Limb (tissue), 2 donors: ENCODE measurements at regions not wholly inside any gene's neighbourhood (a gene's known extent, or its start where the extent isn't known, plus 50 kb on each side); places are given as distances from the start of the nearest gene placed in this dataset.

ENCODE experiments used
- DNase-seq, 2 donors: peaks; one replicate each; pipeline ENCODE4 v3.0.0-alpha.2; 2016; ENCODE audit errors: extremely low spot score in 2 of 2

DNA sequence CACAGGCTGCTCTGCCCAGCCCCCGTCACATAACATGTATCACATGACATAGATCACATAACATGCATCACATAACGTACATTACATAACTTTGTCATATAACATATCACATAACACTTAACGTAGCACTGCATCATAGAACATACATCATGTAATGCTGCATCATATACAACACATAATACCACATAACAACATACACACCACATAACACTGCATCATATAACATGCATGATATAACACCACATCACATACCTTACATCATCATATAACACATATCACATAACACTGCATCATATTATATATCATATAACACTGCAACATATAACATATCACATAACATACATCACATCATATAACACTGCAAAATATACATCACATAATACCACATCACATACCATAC lies 83.8 kb downstream of the AXIN2 start:
- DNase-seq: no peak

DNA sequence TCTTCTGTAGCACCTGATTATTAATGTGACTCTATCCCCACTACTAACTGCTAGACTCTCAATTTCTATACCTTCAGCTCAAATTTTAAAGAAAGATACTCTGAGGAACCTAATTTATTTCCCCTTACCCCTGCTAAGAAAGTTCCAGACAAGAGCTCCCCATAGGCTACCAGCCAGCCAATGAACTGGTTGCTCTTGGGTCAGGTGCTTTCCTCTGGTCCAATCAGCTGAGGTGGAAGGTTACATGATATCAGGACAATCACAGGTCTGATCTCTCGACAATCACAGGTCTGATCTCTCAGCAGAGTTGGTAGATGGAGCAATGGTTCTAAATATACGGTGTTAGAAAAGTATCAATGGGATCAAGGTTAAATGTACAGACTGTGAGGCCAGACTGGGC lies 86.8 kb downstream of the AXIN2 start:
- no peak for DNase-seq

DNA sequence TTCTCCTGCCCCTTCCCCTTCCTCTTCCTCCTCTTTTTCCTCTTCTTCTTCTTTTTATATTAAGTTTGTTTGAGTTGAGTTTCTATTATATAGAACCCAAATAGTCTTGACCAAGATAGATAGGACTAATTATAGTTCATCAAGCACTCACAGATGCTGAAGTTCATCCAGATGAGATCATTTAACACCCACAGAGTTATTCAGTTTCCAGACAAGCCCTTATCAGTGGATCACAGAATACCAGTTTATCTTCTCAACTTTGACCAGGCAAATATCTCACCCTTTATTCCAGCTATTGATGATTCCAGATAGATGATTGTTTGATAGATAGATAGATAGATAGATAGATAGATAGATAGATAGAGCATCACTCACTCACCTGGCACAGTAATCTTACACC lies 87.5 kb downstream of the AXIN2 start:
- no peak for DNase-seq

DNA sequence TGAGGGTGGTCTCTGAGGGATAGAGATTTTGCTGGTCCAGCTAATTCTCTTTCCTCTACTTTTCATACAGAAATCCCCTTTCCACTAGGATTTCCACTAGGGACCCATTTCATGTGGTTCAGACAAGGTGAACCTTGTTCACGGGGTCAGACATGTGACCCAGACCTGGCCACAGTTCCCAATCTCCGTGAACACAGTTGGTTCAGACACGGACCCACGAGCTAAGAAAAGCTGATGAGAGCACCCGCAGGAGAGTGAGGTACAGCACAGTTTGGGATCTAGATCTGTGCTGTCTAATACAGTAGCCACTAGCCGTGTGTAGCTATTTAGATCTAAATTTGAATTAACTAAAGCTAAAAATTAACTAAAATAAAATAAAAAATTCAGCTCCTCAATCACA lies 88.1 kb downstream of the AXIN2 start:
- no peak for DNase-seq

DNA sequence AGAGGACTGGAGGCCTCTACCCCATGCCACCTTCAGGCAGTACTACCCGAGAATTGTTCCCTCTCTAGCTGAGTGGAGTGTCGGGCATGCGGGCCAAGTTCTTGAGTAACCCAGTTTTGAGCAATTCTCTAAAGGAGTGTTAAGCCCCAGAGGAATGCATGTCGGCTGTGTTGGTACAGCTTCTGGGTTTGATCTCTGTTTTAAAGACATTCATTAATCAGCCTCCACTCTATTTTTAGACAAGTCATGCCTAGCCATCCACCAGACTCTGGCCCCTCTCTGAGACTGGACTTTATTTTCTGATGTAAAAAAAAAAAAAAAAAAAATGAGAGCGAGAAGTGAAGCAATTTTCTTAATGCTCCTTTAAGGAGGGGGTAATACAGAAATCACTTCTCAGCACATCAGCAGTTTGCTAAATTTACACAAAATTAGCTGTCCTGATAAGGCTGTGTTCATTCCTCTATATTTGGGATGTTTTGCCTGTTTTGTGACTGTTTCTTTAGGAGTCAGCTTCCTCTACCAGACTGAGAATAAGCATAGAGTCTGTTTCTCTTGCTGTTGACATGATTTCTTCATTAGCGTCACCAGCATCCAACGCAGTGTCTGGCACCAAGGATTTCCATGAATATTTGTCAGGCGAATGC lies 88.7 kb downstream of the AXIN2 start:
- DNase-seq: no peak

DNA sequence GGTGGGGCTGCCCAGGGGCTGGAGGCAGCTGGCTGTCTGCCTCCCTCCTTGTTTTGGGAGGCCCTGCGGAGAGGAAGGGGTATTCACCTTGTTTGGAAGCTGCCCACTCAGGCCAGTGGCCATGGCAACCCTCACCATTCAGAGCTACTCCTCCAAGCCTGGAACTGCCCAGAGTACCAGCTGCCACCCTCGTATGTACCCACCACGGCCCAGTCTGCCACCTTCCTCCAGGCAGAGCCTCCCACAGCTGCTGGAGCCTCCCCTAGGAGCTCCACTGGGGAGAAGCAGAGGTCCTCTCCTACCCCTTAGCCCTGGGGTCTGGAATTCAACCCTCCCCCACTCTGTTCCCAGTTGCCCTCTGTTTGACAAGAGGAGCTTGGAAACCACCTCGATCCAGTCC lies 90.7 kb downstream of the AXIN2 start:
- no peak for DNase-seq

DNA sequence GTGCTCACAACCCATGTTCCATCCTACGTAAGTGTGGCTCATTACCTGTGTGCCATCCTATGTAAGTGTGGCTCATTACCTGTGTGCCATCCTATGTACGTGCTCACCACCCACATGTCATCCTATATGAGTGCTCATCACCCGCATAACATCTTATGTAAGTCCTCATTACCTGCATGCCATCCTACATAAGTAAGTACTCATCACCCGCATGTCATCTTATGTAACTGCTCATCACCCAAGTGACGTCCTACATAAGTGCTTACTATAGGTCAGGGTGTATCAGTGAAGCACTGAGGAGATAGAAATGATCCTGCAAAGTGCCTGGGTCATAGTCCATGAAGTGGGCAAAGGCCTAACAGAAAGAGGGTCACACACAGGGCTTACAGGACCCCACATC lies 93.1 kb downstream of the AXIN2 start:
- DNase-seq: no peak

DNA sequence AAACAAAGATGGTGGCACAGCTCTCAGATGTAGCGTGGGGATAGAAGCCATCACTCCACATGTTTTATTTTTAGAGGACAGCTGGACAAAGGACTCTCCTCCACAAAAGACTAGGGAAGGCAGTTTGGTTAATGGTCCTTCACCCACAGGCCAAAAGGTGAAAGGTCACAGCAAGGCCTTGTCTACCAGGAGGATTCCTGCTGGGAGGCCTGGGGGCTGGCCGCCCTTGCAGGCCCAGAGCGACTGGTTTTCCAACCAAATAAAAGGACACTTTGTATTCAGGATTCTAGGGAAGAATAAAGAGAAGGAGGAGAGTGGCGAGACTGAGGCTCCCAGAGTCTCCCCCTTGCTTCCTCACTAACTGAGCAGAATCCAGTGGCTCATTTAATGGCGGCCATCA lies 94.3 kb downstream of the AXIN2 start:
- DNase-seq: no peak

DNA sequence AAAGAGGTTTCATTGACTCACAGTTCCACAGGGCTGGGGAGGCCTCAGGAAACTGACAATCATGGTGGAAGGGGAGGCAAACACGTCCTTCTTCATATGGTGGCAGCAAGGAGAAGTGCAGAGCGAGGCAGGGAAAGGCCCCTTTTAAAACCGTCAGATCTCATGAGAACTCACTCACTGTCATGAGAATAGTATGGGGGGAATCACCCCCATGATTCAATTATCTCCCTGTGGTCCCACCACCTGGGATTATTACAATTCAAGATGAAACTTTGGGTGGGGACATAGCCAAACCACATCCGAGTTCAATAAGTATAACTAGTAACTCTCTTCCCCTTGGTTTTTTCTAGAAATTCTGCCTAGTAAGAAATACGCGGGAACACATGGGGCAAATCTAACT lies 94.9 kb downstream of the AXIN2 start:
- no peak for DNase-seq

DNA sequence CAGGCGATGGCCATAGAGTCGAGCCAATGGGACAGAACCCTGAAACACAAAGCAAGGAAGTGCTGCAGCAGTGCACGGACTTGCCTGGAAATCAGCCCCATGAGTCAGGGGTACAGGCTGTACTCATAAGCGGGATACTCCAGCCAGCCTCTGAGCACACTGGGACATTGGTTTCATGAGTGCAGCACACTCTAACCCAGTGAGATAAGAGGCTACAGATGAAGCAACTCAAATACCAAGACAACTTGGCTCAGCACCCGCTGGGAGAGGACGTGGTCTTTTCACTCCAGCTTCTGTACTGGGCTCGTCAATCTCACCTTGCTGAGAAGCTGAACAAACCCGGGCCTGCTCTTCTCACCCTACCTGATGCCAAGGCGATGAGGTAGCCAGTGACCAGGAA lies 98.2 kb downstream of the AXIN2 start:
- DNase-seq: no peak

DNA sequence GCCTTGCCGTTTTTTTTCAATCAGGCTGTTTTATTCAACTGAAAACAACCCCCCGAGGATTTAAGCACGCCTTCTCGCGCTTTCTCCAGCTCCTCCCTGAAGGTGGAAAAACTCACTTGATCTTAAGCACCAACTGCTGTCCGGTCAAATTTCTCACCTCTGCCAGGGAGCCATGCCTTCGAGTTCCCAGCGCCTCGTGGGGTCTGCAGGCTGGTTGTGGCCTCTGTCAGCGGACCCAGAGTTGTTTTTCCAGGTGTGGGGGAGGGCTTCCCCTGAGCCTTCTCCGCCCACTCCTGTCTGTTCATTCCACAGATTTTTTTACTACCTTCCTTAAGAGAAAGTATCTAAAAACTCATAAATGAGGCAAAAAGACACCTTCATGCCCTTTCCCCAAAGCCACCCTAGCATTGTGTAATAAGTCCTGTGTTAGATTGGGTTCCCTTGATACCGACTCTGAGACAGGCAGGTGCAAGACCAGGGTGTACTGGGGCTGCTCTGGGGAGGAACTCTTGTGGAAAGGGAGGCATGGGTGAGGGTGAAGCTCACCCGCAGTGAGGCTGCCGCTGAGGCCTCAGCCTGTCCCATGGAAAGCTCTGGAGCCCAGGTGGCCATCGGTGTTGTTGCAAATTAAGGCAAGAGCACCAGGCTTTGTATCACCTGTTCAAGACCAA lies 101.6 kb downstream of the AXIN2 start:
- no peak for DNase-seq

DNA sequence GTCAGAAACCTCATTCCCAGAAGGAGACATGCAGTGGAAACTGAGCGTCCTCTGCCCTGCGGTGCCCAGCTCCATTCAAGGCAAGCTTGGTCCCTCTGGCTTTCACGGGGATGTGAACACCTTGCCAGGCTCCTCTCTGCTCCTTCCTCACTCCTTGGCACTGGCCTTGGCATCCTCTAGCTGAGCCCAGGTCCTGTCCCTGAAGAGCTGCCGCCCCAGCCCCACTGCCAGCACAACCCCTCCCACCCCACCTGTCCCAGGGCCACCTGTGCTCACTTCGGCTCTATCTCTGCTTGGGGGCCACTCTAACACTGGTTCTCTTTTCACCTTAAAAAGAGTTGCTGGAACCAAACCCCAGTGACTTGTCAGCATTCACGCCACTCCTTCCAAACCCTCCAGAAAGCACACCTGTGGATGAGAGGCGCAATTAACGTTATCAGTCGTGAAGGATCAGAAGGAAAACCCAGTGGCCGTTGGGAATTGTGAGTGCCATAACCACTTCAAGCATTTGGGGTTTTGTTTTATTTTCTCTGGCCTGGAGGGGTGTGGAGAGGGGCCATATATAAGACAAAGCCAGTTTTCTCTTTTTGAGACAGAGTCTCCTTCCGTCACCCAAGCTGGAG lies 103.7 kb downstream of the AXIN2 start:
- no peak for DNase-seq

DNA sequence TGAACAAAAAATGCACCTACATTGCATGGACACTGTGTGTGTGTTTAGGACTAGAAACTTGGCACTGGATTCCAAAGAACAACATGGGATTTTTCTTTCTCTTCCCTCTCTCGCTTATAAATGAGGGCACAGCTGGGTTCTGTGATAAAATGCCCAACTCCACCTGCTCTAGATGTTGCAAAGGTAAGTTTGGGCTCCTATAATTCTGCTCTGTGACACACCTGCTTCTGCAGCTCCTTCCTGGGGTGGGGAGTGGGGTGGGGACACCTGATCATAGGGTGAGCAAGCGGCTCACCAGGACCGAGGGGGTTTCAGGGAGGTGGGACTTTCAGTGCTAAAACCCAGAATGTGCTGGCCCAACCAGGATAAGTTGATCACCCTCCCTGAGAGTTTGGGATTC lies 104.3 kb downstream of the AXIN2 start:
- DNase-seq: no peak

DNA sequence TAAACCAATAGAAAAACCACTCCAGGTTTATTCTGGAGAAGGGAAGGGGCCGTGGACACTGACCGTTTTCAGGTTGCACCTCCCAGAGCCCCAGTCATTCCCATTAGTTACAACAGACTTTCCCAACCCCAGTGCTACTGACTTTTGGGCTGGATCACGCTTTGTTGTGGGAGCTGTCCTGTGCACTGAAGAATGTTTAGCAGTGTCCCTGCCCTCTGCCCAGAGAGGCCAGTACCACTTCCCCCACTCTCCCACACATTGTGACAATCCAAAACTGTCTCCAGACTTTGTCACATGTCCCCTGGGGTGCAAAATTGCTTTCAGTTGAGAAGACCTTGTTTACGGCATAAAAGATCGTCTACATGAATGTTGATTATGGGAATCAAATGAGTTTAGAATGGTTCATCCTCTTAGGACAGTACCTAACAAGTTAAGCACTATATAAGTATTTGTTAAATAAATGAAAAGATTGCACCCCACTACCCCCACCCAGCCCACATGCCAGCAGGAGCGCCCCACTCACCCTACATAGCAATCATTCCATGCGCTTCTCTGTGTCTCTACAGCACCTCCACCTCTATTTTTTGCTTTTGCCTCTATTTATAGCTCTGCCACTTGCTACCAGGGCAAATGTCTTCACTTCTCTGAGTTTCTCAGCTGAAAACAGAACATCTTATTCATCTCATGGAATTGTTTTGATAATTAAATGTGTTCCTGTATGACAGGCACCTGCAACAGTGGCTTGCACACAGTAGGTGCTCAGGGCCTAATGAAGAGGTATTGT lies 104.9 kb downstream of the AXIN2 start:
- no peak for DNase-seq

DNA sequence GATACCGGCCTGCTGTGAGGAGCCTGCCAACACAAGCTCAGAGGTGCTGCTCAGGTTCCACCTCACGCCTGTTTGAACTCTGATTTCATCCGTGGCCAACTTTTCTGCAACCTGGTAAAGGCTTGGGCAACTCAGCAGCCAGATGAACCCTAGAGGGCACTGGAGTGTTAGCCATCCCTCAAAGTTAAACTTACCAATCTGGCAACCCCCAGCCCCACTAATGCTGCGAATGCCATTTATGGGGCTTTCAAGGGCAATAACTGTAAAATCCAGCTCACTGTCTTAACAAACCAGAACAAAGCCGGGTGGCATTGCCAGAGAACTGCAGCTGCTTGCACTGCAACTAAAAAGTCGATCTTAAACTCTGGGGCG lies 105.5 kb downstream of the AXIN2 start:
- peak; percentile 43 to 49 for DNase-seq

DNA sequence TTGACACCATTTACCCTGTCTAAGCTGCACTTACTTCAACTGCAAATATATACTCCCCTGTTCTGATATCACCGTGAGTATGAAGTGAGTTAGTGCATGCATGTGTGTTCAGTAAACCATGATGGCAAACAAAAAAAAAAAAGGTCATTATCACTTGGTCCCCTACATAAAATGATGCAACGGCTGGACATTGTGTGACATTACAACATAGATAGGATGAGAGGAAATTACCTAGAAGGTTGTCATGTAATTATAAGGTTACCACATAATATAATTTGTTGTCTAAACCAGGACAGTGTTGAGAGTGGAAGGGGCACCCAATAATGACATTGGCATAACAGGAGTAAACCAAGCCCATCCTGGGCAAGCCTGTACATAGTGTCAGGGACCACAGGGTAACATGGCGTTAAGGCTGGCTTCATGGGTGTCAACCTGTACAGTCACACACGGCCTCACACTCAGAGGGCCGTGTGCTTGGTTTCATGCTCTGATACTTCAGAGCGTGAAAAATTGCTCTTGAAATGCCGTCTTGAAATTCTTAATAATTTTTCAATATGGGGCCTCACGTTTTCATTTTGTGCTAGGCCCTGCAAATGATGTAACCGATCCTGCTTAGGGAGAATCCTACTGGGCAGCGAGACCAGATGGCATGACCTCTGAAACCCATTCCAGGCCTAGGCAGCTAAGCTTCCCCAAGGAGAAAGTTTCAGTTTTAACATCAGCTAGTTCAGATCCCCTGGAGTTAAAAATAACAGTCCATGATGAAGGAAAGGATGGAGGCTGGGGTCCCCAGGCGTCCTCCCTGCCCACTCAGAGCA lies 106.1 kb downstream of the AXIN2 start:
- DNase-seq: no peak

DNA sequence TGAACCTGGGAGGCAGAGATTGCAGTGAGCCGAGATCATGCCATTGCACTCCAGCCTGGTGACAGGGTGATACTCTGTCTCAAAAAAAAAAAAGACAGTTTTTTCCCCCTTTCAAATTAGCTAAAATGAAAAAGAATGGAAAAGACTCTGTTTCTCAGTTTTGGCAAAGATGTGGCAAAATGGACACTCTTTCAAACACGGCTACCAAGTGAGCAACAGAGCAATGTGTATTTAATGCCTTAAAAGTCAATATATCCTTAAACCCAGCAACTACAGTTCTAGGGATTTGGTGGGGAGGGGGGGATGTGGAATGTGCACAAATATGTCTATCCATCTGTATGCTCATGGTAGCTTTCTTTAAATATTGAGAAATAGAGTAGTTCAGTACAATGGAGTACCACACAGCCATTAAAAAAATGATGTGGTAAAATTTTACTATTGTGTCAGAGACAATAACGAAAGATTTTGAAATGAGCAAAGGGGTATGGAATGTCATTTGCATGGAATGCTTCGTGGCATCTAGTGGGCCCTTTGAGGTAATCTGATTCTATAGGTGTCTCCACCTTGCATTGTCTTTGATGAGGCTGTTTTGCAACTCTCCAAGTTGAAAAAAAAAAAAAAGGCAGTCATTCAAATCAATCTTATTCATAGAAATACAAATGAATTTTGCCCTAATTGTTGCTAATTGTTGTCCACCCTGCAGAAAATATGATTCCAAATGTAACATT lies 108.1 kb downstream of the AXIN2 start:
- no peak for DNase-seq

DNA sequence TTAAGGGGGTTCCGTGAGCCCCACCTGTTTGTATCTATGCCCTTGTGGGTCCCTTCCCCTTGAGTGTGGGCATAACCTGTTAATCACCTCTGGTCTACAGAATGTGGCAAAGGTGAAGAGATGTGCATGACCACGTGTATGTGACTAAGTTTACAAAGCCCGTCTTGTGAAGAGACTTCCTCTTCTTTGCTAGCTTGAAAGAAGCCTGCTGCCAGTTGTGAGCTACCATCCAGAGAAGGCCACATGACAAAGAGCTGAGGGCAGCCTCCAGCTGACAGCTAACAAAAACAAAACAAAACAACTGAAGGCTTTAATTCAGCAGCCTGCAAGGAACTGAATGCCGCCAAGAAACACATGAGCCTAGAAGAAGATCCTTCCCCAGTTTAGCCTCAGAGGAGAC lies 112.0 kb downstream of the AXIN2 start:
- no peak for DNase-seq

DNA sequence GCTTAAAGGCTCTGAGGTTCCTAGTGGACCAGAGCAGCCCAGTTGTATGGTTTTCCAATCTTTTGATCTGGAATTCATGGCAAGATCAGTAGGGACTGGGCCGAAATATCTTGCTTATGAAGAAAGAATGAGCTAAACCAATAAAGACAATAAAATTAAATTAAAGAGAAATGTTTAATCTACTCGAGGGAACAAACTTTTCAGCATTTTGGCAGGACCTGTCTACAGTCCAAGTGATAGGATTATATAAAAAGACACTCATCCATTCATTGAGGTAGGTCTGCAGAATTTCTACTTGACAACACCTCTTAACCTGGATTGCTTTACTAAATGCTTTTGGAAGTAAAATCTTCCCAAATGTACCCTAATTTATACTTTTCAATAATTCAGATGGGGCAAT lies 113.6 kb downstream of the AXIN2 start:
- DNase-seq: no peak

DNA sequence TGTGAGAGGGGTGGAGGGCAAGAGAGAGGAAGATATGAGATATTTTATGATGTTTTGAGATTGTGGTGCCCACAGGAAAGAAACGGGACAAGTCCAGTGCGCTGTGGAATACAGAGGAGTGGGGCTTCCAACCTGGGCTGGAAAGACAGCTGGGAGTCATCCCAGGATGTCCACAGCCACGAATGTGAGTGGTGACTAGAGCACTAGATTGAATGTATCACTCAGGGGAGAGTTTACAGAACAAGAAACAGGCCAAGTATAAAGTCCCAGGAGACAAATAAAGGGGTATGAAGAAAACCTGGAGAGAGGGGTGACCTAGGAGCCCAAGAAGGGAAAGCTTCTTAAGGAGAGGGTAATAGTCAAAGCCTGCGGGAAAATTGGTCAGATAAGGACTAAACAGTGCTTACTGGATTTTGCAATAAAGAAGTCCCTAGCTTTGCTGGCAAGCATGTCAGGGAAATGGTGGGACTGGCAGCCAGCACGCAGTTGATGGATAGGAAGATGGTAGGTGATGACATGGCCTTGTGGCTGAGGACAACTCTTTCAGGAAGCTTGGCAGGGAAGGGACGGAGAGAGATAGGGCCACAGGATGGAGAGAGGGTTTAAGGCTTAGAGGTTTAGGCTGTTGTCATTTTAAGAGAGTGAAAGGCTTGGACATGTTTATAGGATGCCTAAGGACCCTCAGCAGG lies 114.5 kb downstream of the AXIN2 start:
- no peak for DNase-seq
